Activated naive CD4-positive, alpha-beta T cell treated with Interleukin-2 at 50 U/mL for 16 hours (primary cell): ENCODE measurements at regions not wholly inside any gene's neighbourhood (a gene's known extent, or its start where the extent isn't known, plus 50 kb on each side); places are given as distances from the start of the nearest gene placed in this dataset.
"Not testable (repeated sequence)": the region's sequence is repeated elsewhere in the genome, so short reads cannot be mapped to it uniquely, and the experiment has no call there.

Experiments
- DNase-seq: peaks from one replicate; pipeline ENCODE4 v3.0.0-alpha.2; 2020

DNA sequence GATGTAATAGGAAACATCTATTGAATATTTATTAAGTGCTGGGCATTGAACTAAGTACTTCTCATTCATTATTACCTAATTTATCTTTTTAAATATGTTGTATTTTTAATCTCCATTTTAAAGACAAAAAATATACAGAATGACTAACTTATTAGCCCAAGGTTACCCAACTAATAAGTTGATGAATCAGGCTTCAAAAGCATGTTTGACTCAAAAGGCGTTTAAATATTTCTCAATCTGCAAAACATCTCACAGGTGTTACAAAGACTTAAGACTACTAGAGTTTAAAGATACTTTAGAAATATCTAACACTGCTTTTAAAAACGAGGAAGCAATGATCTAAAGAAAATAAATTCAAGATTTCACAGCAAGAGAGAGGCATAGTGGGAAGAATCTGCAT is 457.4 kb upstream of the DCN start:
- no peak for DNase-seq

DNA sequence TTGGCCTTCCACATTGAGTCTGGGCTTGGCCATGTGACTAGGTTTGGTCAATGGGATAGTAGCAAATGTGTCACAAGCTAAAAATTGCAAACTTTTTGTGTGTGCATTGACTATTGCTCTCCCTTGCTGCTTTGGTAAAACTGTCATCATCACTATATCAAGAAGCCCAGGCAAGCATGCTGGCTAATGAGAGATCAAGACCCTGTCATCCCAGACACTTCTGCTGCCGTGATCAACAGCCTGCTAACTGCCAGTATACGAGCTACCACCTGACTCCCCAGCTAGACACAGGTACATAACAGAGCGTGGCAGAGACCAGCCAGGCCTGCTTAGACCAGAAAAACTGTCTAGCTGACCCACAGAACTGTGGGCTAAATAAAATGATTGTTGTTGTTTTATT is 456.7 kb upstream of the DCN start:
- no peak for DNase-seq

DNA sequence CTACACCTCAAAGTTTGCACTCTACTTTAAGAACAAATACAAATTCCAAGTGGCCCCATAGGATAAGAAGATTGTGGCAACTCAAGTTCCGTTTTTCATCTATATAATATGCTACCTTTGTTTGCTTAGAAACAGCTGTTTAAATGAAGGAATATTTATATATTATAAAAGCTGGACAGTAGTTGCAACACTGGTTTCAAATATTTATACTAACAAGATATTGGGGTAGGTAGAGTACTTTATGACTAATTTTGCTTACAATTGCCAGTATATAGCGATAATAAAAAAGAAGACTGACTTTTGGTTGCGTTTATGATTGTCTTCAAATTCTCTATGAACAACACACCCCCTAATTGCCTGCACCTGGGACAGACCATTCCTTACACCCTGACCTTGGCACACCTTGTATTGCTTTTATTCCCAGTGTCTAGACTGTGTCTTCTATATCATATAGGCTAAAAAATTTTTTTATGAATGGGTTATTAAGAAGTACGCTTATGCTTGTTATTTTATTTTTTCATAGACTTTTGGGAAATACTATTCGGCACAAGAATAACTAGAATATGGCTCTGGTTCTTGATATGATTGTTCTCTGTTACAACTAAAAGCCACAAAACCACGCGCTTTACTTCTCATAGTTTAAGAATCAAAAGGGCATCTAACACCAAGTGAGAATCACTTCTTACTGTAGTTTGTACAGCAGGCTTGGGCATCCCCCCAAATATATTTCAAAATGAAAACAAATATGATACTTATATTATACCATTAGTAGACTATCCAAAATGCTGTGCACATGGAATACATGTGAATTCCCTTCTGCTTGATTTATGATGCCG is 455.4 kb upstream of the DCN start:
- DNase-seq, result no peak

DNA sequence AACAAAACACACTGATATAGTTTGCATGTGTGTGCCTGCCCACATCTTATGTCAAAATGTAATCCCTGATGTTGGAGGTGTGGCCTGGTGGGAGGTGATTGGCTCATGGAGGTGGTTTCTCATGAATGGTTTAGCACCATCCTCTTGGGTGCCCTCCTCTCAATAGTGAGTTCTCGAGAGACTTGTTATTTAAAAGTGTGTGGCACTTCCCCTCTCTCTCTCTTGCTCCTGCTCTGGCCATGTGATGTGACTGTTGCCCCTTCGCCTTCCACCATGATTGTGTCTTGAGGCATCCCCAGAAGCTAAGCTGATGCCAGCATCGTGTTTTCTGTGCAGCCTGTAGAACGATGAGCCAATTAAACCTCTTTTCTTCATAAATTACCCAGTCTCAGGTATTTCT is 454.1 kb upstream of the DCN start:
- DNase-seq, result no peak

DNA sequence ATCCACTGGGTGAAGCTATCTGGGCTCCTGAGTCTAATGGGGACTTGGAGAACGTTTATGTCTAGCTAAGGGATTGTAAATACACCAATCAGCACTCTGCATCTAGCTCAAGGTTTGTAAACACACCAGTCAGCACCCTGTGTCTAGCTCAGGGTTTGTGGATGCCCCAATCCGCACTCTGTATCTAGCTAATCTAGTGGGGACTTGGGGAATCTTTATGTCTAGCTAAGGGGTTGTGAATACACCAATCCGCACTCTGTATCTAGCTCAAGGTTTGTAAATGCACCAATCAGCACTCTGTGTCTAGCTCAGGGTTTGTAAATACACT is 451.7 kb upstream of the DCN start:
- DNase-seq, result not testable (repeated sequence)

DNA sequence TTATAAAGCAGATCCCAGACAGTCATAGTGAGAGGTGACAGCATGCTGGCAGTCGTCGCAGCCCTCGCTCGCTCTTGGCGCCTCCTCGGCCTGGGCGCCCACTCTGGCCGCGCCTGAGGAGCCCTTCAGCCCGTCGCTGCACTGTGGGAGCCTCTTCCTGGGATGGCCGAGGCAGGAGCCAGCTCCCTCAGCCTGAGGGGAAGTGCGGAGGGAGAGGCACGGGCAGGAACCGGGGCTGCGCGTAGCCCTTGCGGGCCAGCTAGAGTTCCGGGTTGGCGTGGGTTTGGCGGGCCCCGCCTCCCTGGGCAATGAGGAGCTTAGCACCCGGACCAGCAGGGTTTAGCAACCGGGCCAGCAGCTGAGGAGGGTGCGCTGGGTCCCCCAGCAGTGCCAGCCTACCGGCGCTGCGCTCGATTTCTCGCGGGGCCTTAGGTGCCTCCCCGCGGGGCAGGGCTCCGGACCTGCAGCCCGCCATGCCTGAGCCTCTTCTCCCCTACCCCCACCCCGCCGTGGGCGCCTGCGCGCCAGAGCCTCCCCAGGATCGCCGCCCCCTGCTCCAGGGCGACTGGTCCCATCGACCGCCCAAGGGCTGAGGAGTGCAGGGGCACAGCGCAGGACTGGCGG is 451.2 kb upstream of the DCN start:
- DNase-seq, result no peak

DNA sequence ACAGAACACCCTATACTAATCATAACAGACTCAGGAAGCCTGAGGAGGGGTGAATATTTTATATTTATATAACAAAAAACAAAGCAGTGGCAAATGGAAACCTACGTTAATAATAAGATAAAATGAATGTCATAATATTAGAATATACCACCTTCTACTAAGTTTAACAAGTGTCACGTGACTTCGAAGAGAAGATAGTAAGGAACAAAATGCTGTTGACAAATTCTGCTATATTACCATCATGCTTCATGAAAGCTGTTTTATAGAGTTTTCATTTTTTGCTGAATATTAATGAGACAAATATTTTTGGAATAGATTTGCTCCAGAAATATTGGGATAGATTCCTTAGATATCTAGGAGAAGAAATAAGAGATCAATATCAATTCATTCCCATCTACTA is 450.6 kb upstream of the DCN start:
- no peak for DNase-seq

DNA sequence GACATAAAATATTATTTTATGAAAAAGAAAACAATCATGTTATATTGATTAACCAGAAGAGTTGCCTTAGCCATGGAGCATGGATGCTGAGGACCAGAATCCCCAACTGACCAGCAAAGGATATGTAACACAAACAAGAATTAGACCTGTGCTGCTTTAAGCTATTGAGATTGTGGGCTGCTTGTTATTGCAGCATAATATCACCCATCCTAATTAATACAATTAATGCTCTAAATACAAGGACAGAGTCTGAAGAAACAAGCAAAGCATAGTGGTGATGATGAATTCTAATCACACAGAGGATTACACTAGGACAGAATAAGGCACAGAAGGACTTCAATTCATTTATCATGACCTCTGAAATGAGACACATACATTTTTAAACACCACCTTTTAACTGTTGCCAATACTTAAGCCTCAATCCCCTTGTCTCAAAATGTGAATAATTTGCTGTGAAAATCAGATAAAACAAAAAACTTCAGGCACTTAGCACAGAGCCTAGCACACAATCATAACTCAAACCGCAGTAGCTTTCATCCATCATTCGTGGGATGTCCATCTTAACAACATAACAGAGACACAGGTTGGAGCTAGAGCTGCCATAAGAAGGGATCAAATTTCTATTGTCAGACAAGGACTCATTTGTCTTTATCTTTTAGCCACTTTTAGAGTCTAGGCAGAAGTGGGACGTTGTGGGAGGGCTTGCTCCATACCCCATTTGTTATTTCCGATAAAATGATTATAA is 449.6 kb upstream of the DCN start:
- no peak for DNase-seq

DNA sequence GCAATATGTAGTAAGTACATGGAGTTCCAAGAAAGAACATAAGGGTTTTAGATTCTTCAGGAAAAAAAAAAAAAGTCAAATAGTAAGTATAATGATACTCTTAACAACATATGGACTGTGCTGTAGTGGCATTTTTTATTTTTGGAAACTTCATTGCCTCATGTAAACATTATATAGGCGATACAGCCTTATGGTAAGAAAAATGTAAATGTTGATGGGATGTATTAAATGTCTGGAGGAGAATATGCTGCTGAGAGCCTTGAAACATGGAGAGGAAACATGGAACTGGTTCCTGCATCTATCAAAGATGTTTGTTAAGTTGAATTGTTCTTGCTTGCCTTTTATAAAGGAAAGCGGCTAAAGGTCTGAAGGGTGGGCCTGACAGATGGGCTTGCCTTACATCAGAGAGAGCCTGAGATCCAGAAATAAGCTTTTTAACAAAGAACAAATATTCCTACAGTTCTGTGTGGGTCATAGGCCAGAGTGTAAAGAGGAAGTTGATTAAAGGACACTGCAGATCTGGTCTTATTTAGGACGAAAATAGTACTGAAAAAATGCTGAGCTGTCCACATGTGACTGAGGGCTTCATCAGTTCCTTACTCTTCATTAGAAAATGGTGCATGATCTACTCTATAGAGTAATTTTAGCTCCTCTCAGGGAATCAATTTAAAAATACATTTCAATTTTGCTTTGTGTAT is 448.1 kb upstream of the DCN start:
- no peak for DNase-seq

DNA sequence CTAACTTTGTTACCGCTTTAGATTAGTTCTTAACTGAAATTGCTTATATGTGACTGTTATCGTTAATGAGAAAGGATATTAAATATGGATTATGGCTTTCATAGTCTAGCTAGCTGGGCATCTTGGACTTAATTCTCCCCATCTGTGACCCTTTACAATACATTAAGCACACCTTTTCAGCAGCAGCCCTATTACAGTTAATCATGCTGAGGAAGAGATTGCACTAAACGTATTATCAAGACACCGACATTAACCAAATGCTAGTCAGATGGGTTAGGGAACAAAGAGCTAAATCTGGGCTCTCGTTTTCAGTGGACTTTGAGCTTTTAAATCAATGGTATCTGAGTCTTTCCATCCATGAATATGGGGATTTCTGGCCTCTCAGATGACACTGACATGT is 447.5 kb upstream of the DCN start:
- no peak for DNase-seq

DNA sequence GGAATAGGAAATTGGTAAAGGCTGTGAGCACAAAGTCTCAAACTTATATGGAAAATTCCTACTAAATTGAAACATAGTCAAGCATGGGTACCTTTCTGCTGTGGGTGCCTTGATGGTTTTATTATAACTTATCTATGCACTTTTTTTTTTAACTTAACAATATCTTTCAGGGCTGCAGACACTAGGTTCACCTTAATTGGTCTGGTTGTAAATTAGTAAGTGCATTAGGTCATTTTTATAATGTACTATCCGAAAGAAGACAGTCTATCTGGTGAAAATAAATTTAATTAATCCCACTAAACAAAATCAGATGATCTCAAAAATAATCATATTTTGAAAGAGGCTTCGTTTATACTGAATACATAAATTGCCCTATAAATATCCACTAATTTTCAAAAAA is 446.8 kb upstream of the DCN start:
- no peak for DNase-seq

DNA sequence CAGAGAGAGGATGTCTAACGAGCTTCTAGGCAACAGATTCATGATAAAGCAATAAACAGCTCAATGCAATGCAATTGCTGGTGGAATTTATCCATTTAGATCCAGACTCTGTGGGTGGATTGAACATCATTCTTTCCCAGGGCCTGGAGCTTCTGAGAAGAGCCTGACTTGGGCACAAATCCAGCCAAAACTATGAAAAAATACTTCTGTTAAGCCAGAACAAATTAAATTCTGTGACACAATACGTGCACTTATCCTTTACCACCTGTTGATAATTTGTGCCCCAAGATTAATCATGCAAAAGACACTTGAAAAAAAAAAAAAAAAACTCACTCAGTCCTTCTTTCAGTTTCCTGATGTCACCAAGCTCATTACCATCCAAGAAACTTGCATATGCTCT is 446.0 kb upstream of the DCN start:
- no peak for DNase-seq

DNA sequence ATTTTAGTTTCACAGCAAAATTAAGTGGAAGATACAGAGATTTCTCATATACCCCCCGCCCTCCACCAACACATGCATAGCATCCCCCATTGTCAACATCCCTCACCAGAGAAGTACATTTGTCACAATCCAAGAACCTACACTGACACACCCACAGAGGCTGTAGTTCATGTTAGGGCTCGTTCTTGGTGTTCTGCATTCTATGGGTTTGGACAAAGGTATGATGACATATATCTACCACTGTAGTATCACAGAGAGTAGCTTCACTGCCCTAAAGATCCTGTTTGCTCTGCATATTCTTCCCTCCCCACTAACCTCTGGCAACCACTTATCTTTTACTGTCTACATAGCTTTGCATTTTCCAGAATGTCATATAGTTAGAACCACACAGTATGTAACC is 444.6 kb upstream of the DCN start:
- no peak for DNase-seq

DNA sequence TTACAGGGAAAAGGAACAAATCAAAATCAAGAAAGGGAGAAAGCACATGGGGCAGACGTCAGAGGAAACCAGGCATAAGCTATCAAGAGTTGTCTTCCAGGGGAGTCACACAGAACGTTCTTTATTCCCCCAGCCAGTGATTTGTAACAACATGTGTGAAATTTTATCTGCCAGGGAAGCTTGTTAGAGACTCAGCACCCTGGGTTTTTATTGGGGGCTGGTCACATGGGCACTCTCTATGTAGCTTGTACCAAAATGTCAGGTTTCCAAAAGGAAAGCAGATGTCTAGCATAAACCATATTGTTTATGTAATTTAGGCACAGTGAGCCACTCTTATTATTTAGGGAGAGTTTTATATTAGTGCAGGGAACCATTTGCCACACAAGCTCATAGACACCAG is 440.4 kb upstream of the DCN start:
- DNase-seq, result no peak

DNA sequence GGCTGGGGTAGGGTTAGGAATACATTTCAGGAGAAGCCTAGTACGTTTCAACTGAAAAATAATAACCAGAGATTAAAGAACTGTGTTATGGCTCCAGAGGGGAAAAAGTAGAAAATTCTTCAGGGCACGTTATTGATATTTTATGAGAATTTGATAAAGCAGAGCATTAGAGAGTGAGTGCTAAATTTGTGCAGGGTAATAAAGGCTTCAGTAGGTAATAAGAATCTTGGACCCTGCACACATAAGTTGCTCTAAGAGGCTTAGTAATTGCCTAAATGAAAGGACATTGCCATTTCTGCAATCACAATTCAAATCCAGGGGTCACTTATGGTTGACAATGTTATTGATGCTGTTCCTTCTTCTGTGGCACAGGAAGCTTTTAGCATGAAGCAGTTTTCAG is 439.4 kb upstream of the DCN start:
- DNase-seq, result no peak

DNA sequence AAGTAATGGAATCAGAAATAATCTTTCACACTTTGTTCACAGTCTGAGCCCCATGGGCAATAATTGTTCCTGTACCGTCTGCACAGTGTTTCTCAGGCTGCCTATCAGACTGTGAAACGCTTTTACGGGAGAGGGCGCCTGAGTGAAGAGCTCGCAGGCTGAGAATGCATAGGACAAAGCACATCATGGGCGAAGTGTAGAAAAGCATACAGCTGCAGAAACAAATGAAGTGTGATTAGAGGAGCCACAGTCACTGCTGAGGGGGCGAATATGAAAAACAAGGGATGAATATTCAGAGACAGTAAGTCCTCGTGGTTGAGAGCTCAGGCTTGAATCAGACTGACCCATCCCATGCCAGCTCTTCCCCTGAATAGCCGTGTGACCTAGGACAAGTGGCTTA is 438.4 kb upstream of the DCN start:
- no peak for DNase-seq

DNA sequence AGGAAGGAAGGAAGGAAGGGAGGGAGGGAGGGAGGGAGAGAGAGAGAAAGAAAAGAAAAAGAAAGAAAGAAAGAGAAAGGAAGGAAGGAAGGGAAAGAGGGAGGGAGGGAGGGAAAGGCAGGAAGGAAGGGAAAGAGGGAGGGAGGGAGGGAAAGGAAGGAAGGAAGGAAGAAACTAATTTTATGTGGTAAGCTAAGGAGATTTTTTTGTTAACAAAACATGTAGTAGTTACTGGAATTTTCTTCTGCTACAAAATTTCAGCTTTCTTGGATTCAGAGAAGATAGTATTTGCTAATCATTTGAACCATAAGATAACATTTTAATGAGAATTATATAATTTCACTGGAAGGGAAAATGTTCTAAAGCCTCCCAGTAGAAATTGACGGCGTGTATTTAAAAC is 437.8 kb upstream of the DCN start:
- DNase-seq, result no peak

DNA sequence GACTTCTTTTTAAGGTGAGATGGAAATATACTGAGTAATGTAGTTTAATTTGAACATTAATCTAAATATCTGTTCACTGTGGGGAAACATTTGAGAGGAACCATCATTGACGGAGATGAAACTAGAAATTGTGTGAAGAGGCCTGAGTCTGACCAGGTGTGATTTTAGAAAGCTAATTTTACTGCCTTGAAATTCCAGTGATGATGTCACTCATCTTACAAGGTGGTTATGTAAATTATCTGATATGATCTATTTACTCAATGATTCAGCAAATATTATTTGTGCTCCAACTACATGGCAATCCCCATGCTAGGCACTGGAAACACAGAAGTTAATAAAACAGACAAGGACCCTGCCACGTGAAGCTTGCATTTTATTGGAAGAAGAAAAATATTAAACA is 435.7 kb upstream of the DCN start:
- no peak for DNase-seq

DNA sequence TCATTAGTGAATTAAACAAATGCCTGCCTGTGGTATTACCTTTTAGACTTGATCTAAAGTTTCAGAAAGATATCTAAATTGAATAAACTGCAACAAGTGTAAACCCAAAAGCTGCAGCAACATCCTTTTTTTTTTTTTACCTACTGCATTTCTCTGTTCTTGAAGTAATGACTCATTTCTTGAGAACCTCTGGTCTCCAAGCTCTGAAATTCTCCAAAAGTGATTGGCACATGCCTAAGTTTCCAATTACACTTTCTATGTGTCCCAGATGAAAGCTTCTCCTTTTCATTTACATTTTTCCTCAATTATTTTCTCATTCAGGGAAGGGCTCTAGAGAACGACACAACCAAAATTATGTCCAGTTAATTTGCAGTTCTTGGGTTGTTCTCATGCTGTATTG is 435.2 kb upstream of the DCN start:
- no peak for DNase-seq

DNA sequence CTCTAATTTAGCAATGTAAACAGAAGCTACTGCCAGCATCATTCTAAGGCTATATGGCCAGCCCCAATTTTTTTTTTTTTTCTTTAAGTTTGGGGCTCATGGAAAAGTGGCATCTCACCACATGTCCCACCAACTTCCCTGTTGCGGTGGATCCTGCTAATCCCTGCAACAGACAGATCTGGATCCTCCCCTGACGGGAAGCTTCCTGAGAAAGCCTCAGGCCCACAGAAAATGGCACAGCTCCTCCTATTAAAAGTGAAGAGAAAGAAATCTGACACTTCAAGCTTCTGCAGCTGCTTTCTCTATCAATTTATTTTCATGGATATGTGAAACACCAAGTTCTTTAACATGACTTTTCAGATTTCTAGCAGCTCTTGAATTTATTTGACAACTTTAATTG is 433.8 kb upstream of the DCN start:
- no peak for DNase-seq

DNA sequence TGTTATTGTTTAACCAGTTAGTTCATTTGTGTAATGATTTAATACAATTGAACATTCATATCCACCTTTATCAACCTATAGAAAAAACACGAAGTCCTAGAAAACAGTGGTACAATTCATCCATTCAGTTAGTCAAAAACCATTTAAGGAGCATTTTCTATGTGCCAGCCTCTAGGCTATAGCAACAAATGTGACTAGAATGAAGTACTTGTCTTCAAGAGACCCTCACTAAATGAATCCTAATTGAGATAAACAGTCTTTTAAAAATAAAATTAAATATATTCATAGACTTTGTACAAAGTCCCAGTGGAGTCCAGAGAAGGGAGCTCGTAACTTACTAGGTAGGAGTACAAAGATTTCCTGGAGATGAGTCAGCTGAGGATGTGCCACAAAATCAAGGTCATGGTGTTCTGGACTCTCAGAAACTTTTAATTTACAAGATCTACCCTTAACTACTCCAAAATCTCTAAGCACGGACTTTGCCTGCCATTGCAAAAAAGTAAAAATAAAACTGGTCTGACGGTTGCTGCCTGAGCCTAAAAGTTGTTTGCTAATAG is 430.7 kb upstream of the DCN start:
- no peak for DNase-seq

DNA sequence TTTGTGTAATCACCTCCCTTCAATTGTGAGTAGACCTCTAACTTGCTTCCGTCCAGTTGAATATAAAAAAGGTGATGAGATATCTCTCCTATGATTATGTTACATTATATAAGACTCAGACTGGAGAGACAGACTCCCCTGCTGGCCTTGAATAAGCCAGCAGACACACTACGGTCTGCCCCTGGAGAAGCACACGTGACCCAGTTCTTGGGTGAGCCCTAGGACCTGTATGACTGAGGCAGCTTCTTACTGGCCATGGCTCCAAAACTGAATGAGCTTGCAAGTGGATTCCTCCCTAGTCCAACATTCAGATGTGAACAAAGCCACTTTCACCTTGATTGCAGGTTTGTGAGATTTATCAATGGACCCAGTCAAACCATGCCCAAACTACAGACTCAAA is 427.9 kb upstream of the DCN start:
- DNase-seq, result no peak

DNA sequence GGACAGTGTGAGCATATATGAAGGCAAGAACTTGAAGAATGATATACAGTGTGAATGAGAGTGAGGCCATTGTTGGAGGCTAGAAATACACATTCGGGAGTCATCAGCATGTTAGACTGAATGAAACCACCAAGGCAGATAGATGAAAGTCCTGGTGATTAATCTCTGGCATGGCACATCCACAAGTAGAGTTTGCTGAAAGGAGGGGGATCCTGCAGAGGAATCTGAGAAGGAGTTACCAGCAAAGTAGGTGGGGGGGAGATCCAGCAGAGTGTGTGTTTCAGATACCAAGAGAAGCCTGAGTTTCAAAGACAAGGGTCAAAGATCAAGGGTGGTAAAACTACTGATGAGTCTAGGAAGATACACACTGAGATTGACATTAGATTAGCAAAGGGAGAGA is 426.7 kb upstream of the DCN start:
- DNase-seq, result no peak

DNA sequence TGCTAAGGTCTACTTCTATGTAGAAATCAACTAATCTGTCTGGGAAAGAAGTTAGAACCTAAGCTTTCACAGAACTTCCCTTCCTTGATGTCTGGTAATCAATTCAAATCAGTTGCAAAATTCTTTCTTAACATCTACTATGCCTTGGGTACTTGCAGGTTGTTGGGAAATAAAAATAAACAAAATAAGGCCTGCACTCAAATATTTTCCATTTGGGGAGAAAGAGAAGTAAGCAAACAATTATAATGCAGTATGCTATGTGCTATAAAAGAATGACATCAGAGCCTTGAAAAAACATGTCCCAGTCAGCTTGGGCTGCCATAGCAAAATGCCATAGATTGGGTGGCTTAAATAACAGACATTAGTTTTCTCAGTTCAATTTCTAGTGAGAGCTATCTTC is 425.9 kb upstream of the DCN start:
- DNase-seq, result no peak
